CD8-positive, alpha-beta memory T cell (primary cell): ENCODE measurements at regions not wholly inside any gene's neighbourhood (a gene's known extent, or its start where the extent isn't known, plus 50 kb on each side); places are given as distances from the start of the nearest gene placed in this dataset.

Source experiments
- CTCF ChIA-PET: fragments of 350-600 bp; sonication (Branson Sonifier 250); formaldehyde crosslinking; loops from one replicate; lab custom pipeline; 2021; ENCODE audit warnings: antibody characterized with exemption; lab: Charles Lee
- POLR2A ChIA-PET: fragments of 350-600 bp; sonication (Branson Sonifier 250); formaldehyde crosslinking; loops from one replicate; lab custom pipeline; 2021; ENCODE audit warnings: antibody characterized with exemption; lab: Charles Lee
- DNase-seq, 5 donors: peaks; one replicate each; pipeline versions ENCODE4 v3.0.0 to v3.0.0-alpha.2; 2020 to 2022; ENCODE audit warnings: mixed read lengths in 1 of 5
- H3K27ac ChIP-seq: one replicate; pipeline ENCODE4 v1.7.0; 2013; ENCODE audit warnings: low read depth, mild to moderate bottlenecking, low read length, moderate library complexity
- H3K27me3 ChIP-seq: 2 replicates; pipeline ENCODE4 v1.7.0; 2013; ENCODE audit warnings: low read length, mild to moderate bottlenecking; ENCODE audit not compliant: insufficient read depth, poor library complexity, severe bottlenecking
- H3K36me3 ChIP-seq: 2 replicates; pipeline ENCODE4 v1.7.0; 2013; ENCODE audit warnings: mild to moderate bottlenecking, low read length, moderate library complexity; ENCODE audit not compliant: insufficient read depth
- H3K4me1 ChIP-seq: 2 replicates; pipeline ENCODE4 v1.7.0; 2013; ENCODE audit warnings: mild to moderate bottlenecking, low read length, moderate library complexity; ENCODE audit not compliant: insufficient read depth
- H3K4me3 ChIP-seq: 2 replicates; pipeline ENCODE4 v1.7.0; 2013; ENCODE audit warnings: mild to moderate bottlenecking, low read length
- H3K9me3 ChIP-seq: 2 replicates; pipeline ENCODE4 v1.7.0; 2013; ENCODE audit warnings: mild to moderate bottlenecking, low read length
- H3K27ac Mint-ChIP-seq, 8 donors: one replicate each; pipeline ENCODE4 v1.8.0; 2020 to 2021; ENCODE audit warnings: mixed read lengths in 8 of 8, mild to moderate bottlenecking in 6 of 8, inconsistent platforms in 3 of 8, moderate library complexity in 3 of 8
- H3K27me3 Mint-ChIP-seq, 2 donors: one replicate each; pipeline ENCODE4 v1.8.0; 2020 to 2021; ENCODE audit warnings: mixed read lengths in 2 of 2, mild to moderate bottlenecking in 1 of 2, moderate library complexity in 1 of 2
- H3K36me3 Mint-ChIP-seq, 3 donors: one replicate each; pipeline ENCODE4 v1.8.0; 2020 to 2021; ENCODE audit warnings: mixed read lengths in 3 of 3, inconsistent platforms in 1 of 3, mild to moderate bottlenecking in 1 of 3
- H3K4me1 Mint-ChIP-seq, 3 donors: one replicate each; pipeline ENCODE4 v1.8.0; 2020 to 2021; ENCODE audit warnings: mixed read lengths in 3 of 3, inconsistent platforms in 1 of 3, mild to moderate bottlenecking in 1 of 3
- H3K4me3 Mint-ChIP-seq, 7 donors: one replicate each; pipeline ENCODE4 v1.8.0; 2020 to 2021; ENCODE audit warnings: mixed read lengths in 7 of 7, mild to moderate bottlenecking in 6 of 7, moderate library complexity in 4 of 7, inconsistent platforms in 2 of 7
- H3K9me3 Mint-ChIP-seq, 5 donors: one replicate each; pipeline ENCODE4 v1.8.0; 2020 to 2022; ENCODE audit warnings: mixed read lengths in 5 of 5, mild to moderate bottlenecking in 3 of 5, moderate library complexity in 2 of 5, inconsistent platforms in 1 of 5

GRCh38 chr2:183383854-183384253 is 259.6 kb downstream of the NUP35 start:
- Histone ChIP-seq H3K27ac (no peak overlapping the region), H3K9me3 (no peaks in the 10 kb centered on the region), H3K27me3 (no peaks in the 10 kb centered on the region), H3K36me3 (no peaks in the 10 kb centered on the region), H3K4me1 (no peaks in the 10 kb centered on the region), H3K4me3 (no peak overlapping the region)
- ChIA-PET POLR2A (no interaction called here), CTCF (no interaction called here)
- no peaks in the 10 kb centered on the region for H3K4me1 Mint-ChIP-seq
- DNase-seq, result no peak
- no peak overlapping the region for H3K27ac Mint-ChIP-seq
- no peak overlapping the region for H3K4me3 Mint-ChIP-seq
- peaks cover 11 to 25% (median 21%) of the 10 kb centered on the region in 5 donors for H3K9me3 Mint-ChIP-seq
- H3K27me3 Mint-ChIP-seq, result no peaks in the 10 kb centered on the region
- H3K36me3 Mint-ChIP-seq, result peaks cover 0 to 8% (median 1%) of the 10 kb centered on the region in 3 donors

GRCh38 chr2:183389546-183390080 is 265.4 kb downstream of the NUP35 start:
- no peaks in the 10 kb centered on the region for H3K36me3 ChIP-seq
- Mint-ChIP-seq H3K27me3 (no peaks in the 10 kb centered on the region), H3K9me3 (peaks cover 34 to 55% (median 43%) of the 10 kb centered on the region in 5 donors), H3K4me1 (no peaks in the 10 kb centered on the region), H3K27ac (no peak overlapping the region), H3K36me3 (peaks cover 0 to 8% (median 1%) of the 10 kb centered on the region in 3 donors), H3K4me3 (no peak overlapping the region)
- H3K4me1 ChIP-seq, result no peaks in the 10 kb centered on the region
- no peak overlapping the region for H3K4me3 ChIP-seq
- ChIA-PET CTCF (no interaction called here), POLR2A (no interaction called here)
- no peaks in the 10 kb centered on the region for H3K9me3 ChIP-seq
- DNase-seq, result no peak
- no peak overlapping the region for H3K27ac ChIP-seq
- H3K27me3 ChIP-seq, result no peaks in the 10 kb centered on the region

GRCh38 chr2:183390109-183390508 is 265.9 kb downstream of the NUP35 start:
- H3K4me1 ChIP-seq, result no peaks in the 10 kb centered on the region
- H3K27me3 ChIP-seq, result no peaks in the 10 kb centered on the region
- H3K36me3 Mint-ChIP-seq, result peaks cover 0 to 12% (median 1%) of the 10 kb centered on the region in 3 donors
- no peak overlapping the region for H3K27ac Mint-ChIP-seq
- no peak for DNase-seq
- H3K27ac ChIP-seq, result no peak overlapping the region
- H3K9me3 Mint-ChIP-seq, result peaks cover 38 to 57% (median 47%) of the 10 kb centered on the region in 5 donors
- no peaks in the 10 kb centered on the region for H3K4me1 Mint-ChIP-seq
- ChIA-PET POLR2A (no interaction called here), CTCF (no interaction called here)
- no peak overlapping the region for H3K4me3 Mint-ChIP-seq
- no peaks in the 10 kb centered on the region for H3K9me3 ChIP-seq
- H3K27me3 Mint-ChIP-seq, result no peaks in the 10 kb centered on the region
- no peaks in the 10 kb centered on the region for H3K36me3 ChIP-seq
- H3K4me3 ChIP-seq, result no peak overlapping the region

- Histone ChIP-seq H3K27me3 (no peaks in the 10 kb centered on the region), H3K4me3 (no peak overlapping the region), H3K9me3 (no peaks in the 10 kb centered on the region), H3K27ac (no peak overlapping the region), H3K4me1 (no peaks in the 10 kb centered on the region), H3K36me3 (no peaks in the 10 kb centered on the region)
- Mint-ChIP-seq H3K4me3 (no peak overlapping the region), H3K36me3 (peaks cover 0 to 11% (median 0%) of the 10 kb centered on the region in 3 donors), H3K27ac (no peak overlapping the region), H3K27me3 (no peaks in the 10 kb centered on the region), H3K4me1 (no peaks in the 10 kb centered on the region), H3K9me3 (peaks cover 6 to 49% (median 32%) of the 10 kb centered on the region in 5 donors)
- CTCF ChIA-PET, result no interaction called here
- POLR2A ChIA-PET, result no interaction called here
- no peak for DNase-seq
These were observed 280.1 kb downstream of the NUP35 start for GRCh38 chr2:183404392-183404791.

GRCh38 chr2:183408562-183408961 is 284.3 kb downstream of the NUP35 start:
- DNase-seq, result no peak
- no peaks in the 10 kb centered on the region for H3K4me1 ChIP-seq
- H3K27ac Mint-ChIP-seq, result no peak overlapping the region
- POLR2A ChIA-PET, result no interaction called here
- no peak overlapping the region for H3K4me3 Mint-ChIP-seq
- no peak overlapping the region for H3K4me3 ChIP-seq
- H3K27ac ChIP-seq, result no peak overlapping the region
- peaks cover 0 to 16% (median 0%) of the 10 kb centered on the region in 3 donors for H3K36me3 Mint-ChIP-seq
- CTCF ChIA-PET, result no interaction called here
- H3K27me3 Mint-ChIP-seq, result no peaks in the 10 kb centered on the region
- peaks cover 10 to 49% (median 34%) of the 10 kb centered on the region in 5 donors for H3K9me3 Mint-ChIP-seq
- no peaks in the 10 kb centered on the region for H3K36me3 ChIP-seq
- no peaks in the 10 kb centered on the region for H3K4me1 Mint-ChIP-seq
- H3K27me3 ChIP-seq, result no peaks in the 10 kb centered on the region
- no peaks in the 10 kb centered on the region for H3K9me3 ChIP-seq

- no peak overlapping the region for H3K27ac ChIP-seq
- Mint-ChIP-seq H3K27ac (no peak overlapping the region), H3K4me3 (no peak overlapping the region), H3K9me3 (peaks cover 10 to 40% (median 23%) of the 10 kb centered on the region in 5 donors), H3K4me1 (no peaks in the 10 kb centered on the region), H3K36me3 (peaks cover 0 to 6% (median 0%) of the 10 kb centered on the region in 3 donors), H3K27me3 (no peaks in the 10 kb centered on the region)
- H3K9me3 ChIP-seq, result no peaks in the 10 kb centered on the region
- ChIA-PET POLR2A (no interaction called here), CTCF (no interaction called here)
- H3K36me3 ChIP-seq, result no peaks in the 10 kb centered on the region
- H3K27me3 ChIP-seq, result no peaks in the 10 kb centered on the region
- H3K4me3 ChIP-seq, result no peak overlapping the region
- DNase-seq, result no peak
- no peaks in the 10 kb centered on the region for H3K4me1 ChIP-seq
These were observed 285.4 kb downstream of the NUP35 start for GRCh38 chr2:183409662-183410061.

GRCh38 chr2:183416753-183417152 is 292.5 kb downstream of the NUP35 start:
- Histone ChIP-seq H3K27ac (no peak overlapping the region), H3K27me3 (no peaks in the 10 kb centered on the region), H3K4me1 (no peaks in the 10 kb centered on the region), H3K36me3 (no peaks in the 10 kb centered on the region), H3K9me3 (no peaks in the 10 kb centered on the region), H3K4me3 (no peak overlapping the region)
- no peaks in the 10 kb centered on the region for H3K27me3 Mint-ChIP-seq
- no peaks in the 10 kb centered on the region for H3K4me1 Mint-ChIP-seq
- CTCF ChIA-PET, result no interaction called here
- no peak overlapping the region for H3K27ac Mint-ChIP-seq
- DNase-seq, result no peak
- peaks cover 15 to 48% (median 27%) of the 10 kb centered on the region in 5 donors for H3K9me3 Mint-ChIP-seq
- POLR2A ChIA-PET, result no interaction called here
- no peaks in the 10 kb centered on the region for H3K36me3 Mint-ChIP-seq
- H3K4me3 Mint-ChIP-seq, result no peak overlapping the region

- DNase-seq, result no peak
- no peaks in the 10 kb centered on the region for H3K27me3 Mint-ChIP-seq
- H3K4me1 Mint-ChIP-seq, result no peaks in the 10 kb centered on the region
These were observed 302.6 kb downstream of the NUP35 start for GRCh38 chr2:183426825-183427224.

More at GRCh38 chr2:183426825-183427224, 302.6 kb downstream of the NUP35 start:
- Mint-ChIP-seq H3K9me3 (peaks cover 27 to 36% (median 32%) of the 10 kb centered on the region in 5 donors), H3K4me3 (no peak overlapping the region), H3K36me3 (no peaks in the 10 kb centered on the region), H3K27ac (no peak overlapping the region)
- Histone ChIP-seq H3K4me1 (no peaks in the 10 kb centered on the region), H3K27ac (no peak overlapping the region), H3K27me3 (no peaks in the 10 kb centered on the region), H3K9me3 (no peaks in the 10 kb centered on the region), H3K4me3 (no peak overlapping the region), H3K36me3 (no peaks in the 10 kb centered on the region)
- ChIA-PET POLR2A (no interaction called here), CTCF (no interaction called here)
